Left ventricle myocardium inferior (tissue), 1 donor: ENCODE measurements at regions not wholly inside any gene's neighbourhood (a gene's known extent, or its start where the extent isn't known, plus 50 kb on each side); places are given as distances from the start of the nearest gene placed in this dataset.
"Not testable (repeated sequence)": the region's sequence is repeated elsewhere in the genome, so short reads cannot be mapped to it uniquely, and the experiment has no call there.

ENCODE experiments used
- DNase-seq: peaks from one replicate; pipeline ENCODE4 v3.0.0-alpha.2; 2020
- H3K27ac ChIP-seq: fragments of 200-600 bp; replicated peaks from 2 replicates; pipeline ENCODE4 v1.8.0; 2021
- H3K27me3 ChIP-seq: fragments of 200-600 bp; 2 replicates; pipeline ENCODE4 v1.8.0; 2021; ENCODE audit warnings: low read depth
- H3K36me3 ChIP-seq: fragments of 200-600 bp; 2 replicates; pipeline ENCODE4 v1.8.0; 2021
- H3K4me1 ChIP-seq: fragments of 200-600 bp; 2 replicates; pipeline ENCODE4 v1.8.0; 2021
- H3K4me3 ChIP-seq: fragments of 200-600 bp; 2 replicates; pipeline ENCODE4 v1.8.0; 2021; ENCODE audit warnings: mild to moderate bottlenecking, moderate library complexity
- H3K9me3 ChIP-seq: fragments of 200-600 bp; replicated peaks from 2 replicates; pipeline ENCODE4 v1.8.0; 2021
- CTCF ChIP-seq: fragments of 200-600 bp; IDR thresholded peaks from 2 replicates; pipeline ENCODE4 v1.8.0; 2021; ENCODE audit warnings: antibody characterized with exemption, mild to moderate bottlenecking, borderline replicate concordance
- intact Hi-C: fragments of 100-400 bp; cut with micrococcal nuclease; formaldehyde crosslinking; loops from one replicate; pipeline ENCODE4 v1.11.0; 2022
- donor health status: DM: no; HTN: yes; CAD: no; lungs with severe emphysema.

GRCh38 chr5:103391659-103392058 is 133.1 kb downstream of the MACIR start:
- Histone ChIP-seq H3K27ac (no peak overlapping the region), H3K36me3 (no peaks in the 10 kb centered on the region), H3K4me1 (peaks cover 15% of the 10 kb centered on the region), H3K4me3 (no peak overlapping the region), H3K9me3 (no peaks in the 10 kb centered on the region), H3K27me3 (no peaks in the 10 kb centered on the region)
- no peak for TF ChIP-seq CTCF
- no peak for DNase-seq
- intact Hi-C loops = no loop called here

- Histone ChIP-seq H3K36me3 (no peaks in the 10 kb centered on the region), H3K9me3 (no peaks in the 10 kb centered on the region), H3K27me3 (no peaks in the 10 kb centered on the region), H3K27ac (no peak overlapping the region), H3K4me1 (peaks cover 15% of the 10 kb centered on the region), H3K4me3 (no peak overlapping the region)
- no peak for DNase-seq
- TF ChIP-seq CTCF = no peak
- intact Hi-C loops = no loop called here
Observed at GRCh38 chr5:103389846-103390245, 131.3 kb downstream of the MACIR start.

GRCh38 chr5:103389357-103389756 is 130.8 kb downstream of the MACIR start:
- Histone ChIP-seq H3K36me3 (no peaks in the 10 kb centered on the region), H3K4me3 (no peak overlapping the region), H3K27me3 (no peaks in the 10 kb centered on the region), H3K4me1 (peaks cover 13% of the 10 kb centered on the region), H3K9me3 (peaks cover 2% of the 10 kb centered on the region), H3K27ac (no peak overlapping the region)
- intact Hi-C loops = no loop called here
- no peak for DNase-seq
- no peak for TF ChIP-seq CTCF

- intact Hi-C loops = no loop called here
- H3K36me3 ChIP-seq = no peaks in the 10 kb centered on the region
- no peak for TF ChIP-seq CTCF
- no peak overlapping the region for H3K27ac ChIP-seq
- H3K4me3 ChIP-seq = no peak overlapping the region
- DNase-seq = no peak
- H3K9me3 ChIP-seq = peaks cover 20% of the 10 kb centered on the region
- no peaks in the 10 kb centered on the region for H3K27me3 ChIP-seq
- H3K4me1 ChIP-seq = no peaks in the 10 kb centered on the region
Observed at GRCh38 chr5:103385722-103386121, 127.2 kb downstream of the MACIR start.

- H3K27ac ChIP-seq, H3K9me3 ChIP-seq, H3K4me1 ChIP-seq, H3K4me3 ChIP-seq, H3K36me3 ChIP-seq, DNase-seq, H3K27me3 ChIP-seq, intact Hi-C loops: not testable (repeated sequence)
Observed at GRCh38 chr5:103377638-103378037, 119.1 kb downstream of the MACIR start.

GRCh38 chr5:103375863-103376591 is 117.5 kb downstream of the MACIR start:
- DNase-seq = no peak
- intact Hi-C loops = no loop called here
- no peak for TF ChIP-seq CTCF

More at GRCh38 chr5:103375863-103376591, 117.5 kb downstream of the MACIR start:
- Histone ChIP-seq H3K4me1 (peaks cover 5% of the 10 kb centered on the region), H3K4me3 (no peak overlapping the region), H3K36me3 (no peaks in the 10 kb centered on the region), H3K27me3 (no peaks in the 10 kb centered on the region), H3K27ac (no peak overlapping the region), H3K9me3 (no peaks in the 10 kb centered on the region)
